OCI-LY3 (cell line): ENCODE measurements at regions not wholly inside any gene's neighbourhood (a gene's known extent, or its start where the extent isn't known, plus 50 kb on each side); places are given as distances from the start of the nearest gene placed in this dataset.

Experiments
- H2AFZ ChIP-seq: fragments of 200-600, 300-600 bp; shearing (Covaris generic); 2 replicates; pipeline ENCODE4 v1.6.0; 2014; ENCODE audit warnings: antibody characterized with exemption, low read depth, low read length
- H3K27ac ChIP-seq: fragments of 200-600, 300-600 bp; sonication (generic); 2 replicates; pipeline ENCODE4 v1.5.1; 2014; ENCODE audit warnings: mild to moderate bottlenecking, low read length, moderate library complexity, mixed read lengths
- H3K27me3 ChIP-seq: fragments of 200-600, 300-600 bp; sonication (generic); 2 replicates; pipeline ENCODE4 v1.6.1; 2014; ENCODE audit warnings: low read depth, low read length, mixed read lengths
- H3K36me3 ChIP-seq: fragments of 200-600, 300-600 bp; sonication (generic); replicated peaks from 2 replicates; pipeline ENCODE3; 2014; ENCODE audit warnings: low read depth, low read length, mixed read lengths
- H3K4me1 ChIP-seq: fragments of 300-600, 200-600 bp; sonication (generic); 2 replicates; pipeline ENCODE4 v1.6.1; 2014; ENCODE audit warnings: low read length, mixed read lengths
- H3K4me2 ChIP-seq: fragments of 200-600, 300-600 bp; sonication (generic); 2 replicates; pipeline ENCODE4 v1.6.1; 2014; ENCODE audit warnings: low read length, mixed read lengths
- H3K4me3 ChIP-seq: fragments of 300-600, 200-600 bp; sonication (generic); 2 replicates; pipeline ENCODE4 v1.5.1; 2014; ENCODE audit warnings: antibody characterized with exemption, mild to moderate bottlenecking, low read length, moderate library complexity
- H3K79me2 ChIP-seq: fragments of 300-600, 200-600 bp; shearing (Covaris generic); 2 replicates; pipeline ENCODE4 v1.6.1; 2014; ENCODE audit warnings: mild to moderate bottlenecking, low read length, mixed read lengths
- H3K9ac ChIP-seq: fragments of 300-600, 200-600 bp; shearing (Covaris generic); 2 replicates; pipeline ENCODE4 v1.6.0; 2014; ENCODE audit warnings: mild to moderate bottlenecking, low read length, moderate library complexity
- H3K9me3 ChIP-seq: fragments of 200-600, 300-600 bp; shearing (Covaris generic); 2 replicates; pipeline ENCODE4 v1.6.1; 2014; ENCODE audit warnings: low read length, mixed read lengths; ENCODE audit not compliant: insufficient read depth
- H4K20me1 ChIP-seq: fragments of 200-600, 300-600 bp; sonication (generic); 2 replicates; pipeline ENCODE4 v1.6.1; 2016; ENCODE audit warnings: low read length, mixed read lengths; ENCODE audit not compliant: insufficient read depth
- CTCF ChIP-seq: fragments of 200-600, 300-600 bp; sonication (generic); IDR thresholded peaks from 2 replicates; pipeline ENCODE4 v1.5.1; 2014; ENCODE audit warnings: antibody characterized with exemption, low read length, low read depth
- EZH2phosphoT487 ChIP-seq: fragments of 200-600 bp; shearing (Covaris generic); IDR thresholded peaks from 2 replicates; pipeline ENCODE4 v1.6.1; 2018; ENCODE audit warnings: antibody characterized with exemption, mixed run types, low read depth

DNA sequence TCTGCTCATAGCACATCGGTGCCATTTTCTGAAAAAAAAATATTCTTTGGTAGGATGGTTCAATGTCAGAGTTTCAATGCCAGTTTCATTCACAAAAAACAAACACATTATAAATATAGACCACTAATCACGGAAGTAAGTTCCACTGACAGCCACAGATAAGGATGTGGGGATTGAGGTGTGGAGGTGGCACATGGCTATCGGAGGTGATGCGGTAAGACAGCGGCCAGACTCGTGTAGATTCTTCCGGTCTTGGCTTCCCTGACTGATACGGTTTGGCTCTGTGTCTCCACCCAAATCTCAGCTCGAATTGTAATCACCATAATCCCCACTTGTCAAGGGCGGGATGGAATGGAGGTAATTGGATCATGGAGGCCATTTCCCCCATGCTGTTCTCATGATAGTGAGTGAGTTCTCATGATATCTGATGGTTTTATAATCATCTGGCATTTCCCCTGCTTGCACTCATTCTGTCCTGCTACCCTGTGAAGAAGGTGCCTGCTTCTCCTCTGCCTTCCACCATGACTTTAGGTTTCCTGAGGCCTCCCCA lies 693.4 kb downstream of the VRK1 start:
- TF ChIP-seq EZH2phosphoT487 (no peak), CTCF (no peak)
- no peak overlapping the region for H2AFZ ChIP-seq
- H3K79me2 ChIP-seq: no peaks in the 10 kb centered on the region

DNA sequence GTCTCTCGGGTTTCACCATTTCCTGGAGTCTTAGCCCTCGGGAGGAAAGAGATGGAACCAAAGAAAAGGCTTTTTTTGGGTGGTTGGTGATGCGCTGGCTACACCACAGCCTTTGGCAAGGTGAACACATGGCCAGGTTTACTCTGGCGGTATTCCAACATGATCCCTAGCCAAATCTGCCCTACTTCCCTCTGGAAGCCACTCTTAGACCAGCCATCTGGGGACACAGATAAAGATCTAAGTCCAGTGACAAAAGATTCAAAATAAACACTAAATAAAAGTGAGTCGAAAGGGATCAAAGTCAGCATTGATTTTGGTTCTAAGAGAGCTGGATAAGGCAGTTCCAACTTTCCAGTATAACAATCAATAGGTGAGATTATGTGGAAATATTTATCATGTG lies 694.5 kb downstream of the VRK1 start:
- Histone ChIP-seq H3K4me3 (no peak overlapping the region), H3K9me3 (no peaks in the 10 kb centered on the region), H3K79me2 (no peaks in the 10 kb centered on the region), H3K4me2 (no peak overlapping the region), H3K4me1 (no peaks in the 10 kb centered on the region), H2AFZ (no peak overlapping the region), H3K36me3 (no peaks in the 10 kb centered on the region), H3K9ac (no peak overlapping the region), H3K27ac (no peak overlapping the region), H3K27me3 (no peaks in the 10 kb centered on the region), H4K20me1 (no peaks in the 10 kb centered on the region)
- TF ChIP-seq EZH2phosphoT487: no peak
- TF ChIP-seq CTCF: no peak

More for the DNA sequence above, 693.4 kb downstream of the VRK1 start:
- Histone ChIP-seq H3K36me3 (no peaks in the 10 kb centered on the region), H3K9ac (no peak overlapping the region), H3K4me2 (no peak overlapping the region), H3K27ac (no peak overlapping the region), H3K4me3 (no peak overlapping the region), H3K9me3 (no peaks in the 10 kb centered on the region), H3K4me1 (no peaks in the 10 kb centered on the region), H3K27me3 (no peaks in the 10 kb centered on the region), H4K20me1 (no peaks in the 10 kb centered on the region)

DNA sequence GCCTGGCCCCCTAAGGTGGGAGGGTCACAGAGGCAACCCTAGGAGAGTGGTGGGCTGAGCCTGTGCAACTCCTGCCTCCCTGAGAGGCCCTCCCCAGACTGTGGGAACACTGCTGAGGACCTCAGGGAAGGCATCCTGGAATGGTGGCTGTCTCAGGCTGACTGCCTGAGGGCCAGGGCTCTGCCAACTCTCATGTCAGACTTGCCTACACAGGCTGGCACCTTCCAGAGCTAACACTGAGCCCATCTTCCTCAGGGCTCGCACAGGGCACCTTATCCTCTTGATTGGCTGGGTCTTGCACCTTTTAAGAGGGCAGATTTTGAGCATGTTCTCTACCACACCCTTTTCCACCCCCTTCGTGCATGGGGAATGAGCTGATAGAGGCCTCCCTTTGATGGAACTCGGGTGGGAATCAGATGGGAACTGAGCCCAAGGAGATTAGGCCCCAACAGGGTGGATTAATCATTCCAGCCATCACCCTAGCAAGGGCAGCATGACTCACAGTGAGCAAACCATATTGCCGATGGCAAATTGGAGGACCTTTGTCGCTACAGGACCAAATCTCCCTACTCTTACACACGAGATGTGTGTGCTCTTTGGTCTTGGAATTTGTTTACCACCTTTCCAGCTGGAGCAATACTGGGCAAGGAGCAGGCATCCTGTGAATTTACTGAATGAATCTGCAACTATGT lies 702.8 kb downstream of the VRK1 start:
- Histone ChIP-seq H3K9ac (no peak overlapping the region), H3K36me3 (no peaks in the 10 kb centered on the region), H3K4me1 (no peaks in the 10 kb centered on the region), H3K79me2 (no peaks in the 10 kb centered on the region), H3K9me3 (no peaks in the 10 kb centered on the region), H3K4me3 (no peak overlapping the region), H3K4me2 (no peak overlapping the region), H3K27me3 (no peaks in the 10 kb centered on the region), H2AFZ (no peak overlapping the region), H3K27ac (no peak overlapping the region), H4K20me1 (no peaks in the 10 kb centered on the region)
- TF ChIP-seq EZH2phosphoT487 (no peak), CTCF (no peak)

- Histone ChIP-seq H3K9me3 (no peaks in the 10 kb centered on the region), H3K79me2 (no peaks in the 10 kb centered on the region), H4K20me1 (no peaks in the 10 kb centered on the region), H2AFZ (no peak overlapping the region), H3K4me1 (no peaks in the 10 kb centered on the region), H3K4me3 (no peak overlapping the region), H3K27ac (no peak overlapping the region), H3K36me3 (no peaks in the 10 kb centered on the region), H3K4me2 (no peak overlapping the region), H3K27me3 (no peaks in the 10 kb centered on the region), H3K9ac (no peak overlapping the region)
- no peak for TF ChIP-seq CTCF
- no peak for TF ChIP-seq EZH2phosphoT487
Measured at GRCh38 chr14:97506626-97507025, 709.4 kb downstream of the VRK1 start.
